Vagina (tissue), 2 donors: ENCODE measurements at regions not wholly inside any gene's neighbourhood (a gene's known extent, or its start where the extent isn't known, plus 50 kb on each side); places are given as distances from the start of the nearest gene placed in this dataset.
"Not testable (repeated sequence)": the region's sequence is repeated elsewhere in the genome, so short reads cannot be mapped to it uniquely, and the experiment has no call there.

Source experiments
- DNase-seq, 2 donors: peaks; one replicate each; pipeline ENCODE4 v3.0.0-alpha.2; 2017; ENCODE audit errors: extremely low spot score in 2 of 2
- H3K27ac ChIP-seq: fragments of 200-600 bp; sonication (generic); one replicate; pipeline ENCODE4 v1.5.1; 2019
- H3K27me3 ChIP-seq: fragments of 200-600 bp; sonication (generic); one replicate; pipeline ENCODE4 v1.5.1; 2019
- H3K36me3 ChIP-seq, 2 donors: fragments of 200-600 bp; sonication (generic); one replicate each; pipeline ENCODE4 v1.5.1; 2017 to 2019
- H3K4me1 ChIP-seq: fragments of 200-600 bp; sonication (generic); one replicate; pipeline ENCODE4 v1.5.1; 2019
- H3K4me3 ChIP-seq, 2 donors: fragments of 200-600 bp; sonication (generic); 1 replicate in 1 of 2; 2 replicates in 1 of 2; pipeline ENCODE4 v1.5.1; 2016 to 2019
- H3K9me3 ChIP-seq: fragments of 200-600 bp; sonication (generic); one replicate; pipeline ENCODE4 v1.5.1; 2019
- CTCF ChIP-seq, 3 experiments: fragments of 450-650 bp in 2 of 3; fragments of 200-600 bp in 1 of 3; sonication (generic) in 1 of 3; IDR thresholded peaks; one replicate each; pipeline ENCODE4 v1.5.1; 2017 to 2019; ENCODE audit warnings: antibody characterized with exemption in 3 of 3, mild to moderate bottlenecking in 2 of 3, moderate library complexity in 2 of 3
- POLR2A ChIP-seq, 2 donors: fragments of 450-650 bp; IDR thresholded peaks; one replicate each; pipeline ENCODE4 v1.6.1; 2017; ENCODE audit warnings: antibody characterized with exemption in 2 of 2, mild to moderate bottlenecking in 2 of 2, moderate library complexity in 2 of 2
- POLR2AphosphoS5 ChIP-seq, 2 donors: sonication (generic); formaldehyde crosslinking; IDR thresholded peaks; one replicate each; pipeline ENCODE4 v1.9.0; 2017; ENCODE audit warnings: antibody characterized with exemption in 2 of 2, mild to moderate bottlenecking in 2 of 2, low read depth in 1 of 2; ENCODE audit not compliant: insufficient read depth in 1 of 2
- intact Hi-C: fragments of 100-400 bp; cut with DNase I; formaldehyde crosslinking; loops from one replicate; pipeline ENCODE4 v1.15.1; 2023

DNA sequence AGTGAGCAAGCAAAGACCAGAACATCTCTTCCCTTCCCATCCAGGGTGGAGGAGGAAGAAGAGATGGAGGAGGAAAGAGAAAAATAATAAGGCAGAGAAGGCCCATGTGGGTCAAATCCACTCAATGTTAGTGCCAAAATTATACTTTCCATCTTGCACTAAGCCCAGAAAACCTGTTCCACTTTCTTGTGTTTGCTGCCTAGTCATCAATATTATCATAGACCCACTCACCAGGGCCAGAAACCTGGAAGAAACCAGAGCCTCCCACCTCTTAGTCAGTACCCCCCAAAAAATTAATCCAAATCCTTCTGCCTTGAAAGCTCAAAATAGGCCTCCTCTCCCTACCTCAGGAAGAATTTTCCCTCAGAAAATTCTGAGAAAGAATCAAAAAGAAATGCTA is 171.1 kb downstream of the SOD2 start:
- no peaks in the 10 kb centered on the region for H3K27me3 ChIP-seq
- no peaks in the 10 kb centered on the region for H3K9me3 ChIP-seq
- no peaks in the 10 kb centered on the region for H3K4me1 ChIP-seq
- no peaks in the 10 kb centered on the region for H3K36me3 ChIP-seq
- intact Hi-C loops = no loop called here
- no peak for DNase-seq
- no peak for TF ChIP-seq POLR2A (IDR thresholded peaks at IDR 0.05)
- no peak overlapping the region for H3K27ac ChIP-seq
- H3K4me3 ChIP-seq = no peak overlapping the region

GRCh38 chr6:159520002-159520401 is 173.0 kb downstream of the SOD2 start:
- DNase-seq = no peak
- no peak for TF ChIP-seq POLR2AphosphoS5 (IDR thresholded peaks at IDR 0.05; ENCODE audit: insufficient read depth in 1 of 2, low read depth in 1 of 2)
- no peak overlapping the region for H3K27ac ChIP-seq
- no peaks in the 10 kb centered on the region for H3K4me1 ChIP-seq
- no peaks in the 10 kb centered on the region for H3K27me3 ChIP-seq
- H3K4me3 ChIP-seq = no peak overlapping the region
- intact Hi-C loops = no loop called here
- peaks cover 5% of the 10 kb centered on the region for H3K9me3 ChIP-seq
- H3K36me3 ChIP-seq = no peaks in the 10 kb centered on the region

DNA sequence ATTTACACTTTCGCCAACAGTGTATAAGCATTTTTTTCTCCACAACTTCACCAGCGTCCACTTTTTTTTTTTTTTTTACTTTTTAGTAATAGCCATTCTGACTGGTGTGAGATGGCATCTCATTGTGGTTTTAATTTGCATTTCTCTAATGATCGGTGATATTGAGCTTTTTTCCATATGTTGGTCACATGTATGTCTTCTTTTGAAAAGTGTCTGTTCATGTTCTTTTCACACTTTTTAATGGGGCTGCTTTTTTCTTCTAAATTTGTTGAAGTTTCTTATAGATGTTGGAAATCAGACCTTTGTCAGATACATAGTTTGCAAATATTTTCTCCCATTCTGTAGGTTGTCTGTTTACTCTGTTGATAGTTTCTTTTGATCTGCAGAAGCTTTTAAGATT is 177.2 kb downstream of the SOD2 start:
- H3K27me3 ChIP-seq, DNase-seq, H3K36me3 ChIP-seq, H3K4me1 ChIP-seq, H3K27ac ChIP-seq, H3K4me3 ChIP-seq, H3K9me3 ChIP-seq, intact Hi-C loops: not testable (repeated sequence)

- Histone ChIP-seq H3K27ac (no peak overlapping the region), H3K4me3 (no peak overlapping the region), H3K4me1 (no peaks in the 10 kb centered on the region), H3K27me3 (no peaks in the 10 kb centered on the region), H3K9me3 (peaks cover 5% of the 10 kb centered on the region), H3K36me3 (no peaks in the 10 kb centered on the region)
- intact Hi-C loops = no loop called here
- TF ChIP-seq CTCF (IDR thresholded peaks at IDR 0.05) = no peak
- TF ChIP-seq POLR2AphosphoS5 (IDR thresholded peaks at IDR 0.05; ENCODE audit: insufficient read depth in 1 of 2, low read depth in 1 of 2) = no peak
- TF ChIP-seq POLR2A (IDR thresholded peaks at IDR 0.05) = no peak
- DNase-seq = no peak
Observed at GRCh38 chr6:159513914-159514313, 179.1 kb downstream of the SOD2 start.

DNA sequence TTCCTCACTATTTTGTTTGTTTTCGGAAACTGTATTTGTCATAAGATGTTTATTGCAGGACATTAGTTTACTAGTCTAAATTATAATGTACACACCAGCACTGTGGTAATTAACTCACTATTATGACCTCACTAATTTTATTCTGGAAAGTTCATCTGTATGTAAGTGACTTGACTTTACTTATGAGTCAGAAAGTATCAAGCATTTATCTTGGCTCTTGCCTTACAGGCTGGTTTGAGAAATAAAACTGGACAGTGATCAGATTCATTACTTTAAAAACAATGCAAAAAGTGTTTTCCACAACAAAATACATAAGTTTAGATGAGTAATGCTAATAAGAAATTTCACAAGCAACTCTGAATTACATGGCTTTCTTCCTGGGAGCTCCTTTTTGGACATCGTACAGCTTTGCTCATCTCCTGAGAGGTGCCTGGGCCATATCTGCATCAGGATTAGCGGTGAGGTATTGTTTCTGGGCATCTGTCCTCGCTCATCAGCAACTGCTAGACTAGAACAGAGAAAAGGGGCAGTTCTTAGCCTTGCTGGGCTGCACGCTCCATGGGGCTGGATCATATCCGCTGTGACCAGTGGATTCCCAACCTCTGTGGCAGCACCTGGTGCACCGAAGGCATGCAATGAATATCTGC is 179.8 kb downstream of the SOD2 start:
- H3K4me3 ChIP-seq = no peak overlapping the region
- H3K9me3 ChIP-seq = peaks cover 5% of the 10 kb centered on the region
- H3K36me3 ChIP-seq = no peaks in the 10 kb centered on the region
- no peak for TF ChIP-seq POLR2A (IDR thresholded peaks at IDR 0.05)
- no peak for DNase-seq
- intact Hi-C loops = no loop called here
- no peak overlapping the region for H3K27ac ChIP-seq
- no peaks in the 10 kb centered on the region for H3K4me1 ChIP-seq
- H3K27me3 ChIP-seq = no peaks in the 10 kb centered on the region

GRCh38 chr6:159512571-159512970 is 180.5 kb downstream of the SOD2 start:
- intact Hi-C loops = no loop called here
- Histone ChIP-seq H3K4me3 (no peak overlapping the region), H3K9me3 (peaks cover 5% of the 10 kb centered on the region), H3K27me3 (no peaks in the 10 kb centered on the region), H3K4me1 (no peaks in the 10 kb centered on the region), H3K36me3 (no peaks in the 10 kb centered on the region), H3K27ac (no peak overlapping the region)
- TF ChIP-seq POLR2A (IDR thresholded peaks at IDR 0.05) (no peak), CTCF (IDR thresholded peaks at IDR 0.05) (no peak), POLR2AphosphoS5 (IDR thresholded peaks at IDR 0.05; ENCODE audit: insufficient read depth in 1 of 2, low read depth in 1 of 2) (no peak)
- no peak for DNase-seq

GRCh38 chr6:159512104-159512503 is 180.9 kb downstream of the SOD2 start:
- Histone ChIP-seq H3K4me3 (no peak overlapping the region), H3K36me3 (no peaks in the 10 kb centered on the region), H3K9me3 (peaks cover 5% of the 10 kb centered on the region), H3K27ac (no peak overlapping the region), H3K27me3 (no peaks in the 10 kb centered on the region), H3K4me1 (no peaks in the 10 kb centered on the region)
- TF ChIP-seq POLR2AphosphoS5 (IDR thresholded peaks at IDR 0.05; ENCODE audit: insufficient read depth in 1 of 2, low read depth in 1 of 2) (no peak), CTCF (IDR thresholded peaks at IDR 0.05) (no peak), POLR2A (IDR thresholded peaks at IDR 0.05) (no peak)
- no peak for DNase-seq
- intact Hi-C loops = no loop called here
